ENCODE measurements at regions not wholly inside any gene's neighbourhood (a gene's known extent, or its start where the extent isn't known, plus 50 kb on each side); places are given as distances from the start of the nearest gene placed in this dataset.

DNA sequence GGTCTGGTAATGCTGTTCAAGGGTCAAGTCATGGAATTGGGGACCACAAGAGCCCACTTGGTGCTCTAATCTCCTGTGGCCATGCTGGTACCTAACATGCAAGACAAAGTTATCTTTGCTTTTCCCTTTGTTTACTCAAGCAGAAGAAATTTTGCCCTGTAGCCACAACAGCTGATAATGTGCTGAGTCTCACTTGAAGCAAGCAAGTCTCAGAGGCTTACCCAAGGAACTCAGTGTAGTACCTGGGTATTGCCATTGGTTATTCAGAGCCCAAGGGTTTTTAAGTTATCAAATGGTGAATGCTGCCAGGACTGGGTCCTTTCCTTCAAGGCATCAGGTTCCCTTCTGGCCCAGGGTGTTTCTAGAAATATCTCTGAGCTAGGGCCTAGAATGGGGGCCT lies 198.9 kb upstream of the RNPC3 start:
- TF ChIP-seq, protein P1, sequence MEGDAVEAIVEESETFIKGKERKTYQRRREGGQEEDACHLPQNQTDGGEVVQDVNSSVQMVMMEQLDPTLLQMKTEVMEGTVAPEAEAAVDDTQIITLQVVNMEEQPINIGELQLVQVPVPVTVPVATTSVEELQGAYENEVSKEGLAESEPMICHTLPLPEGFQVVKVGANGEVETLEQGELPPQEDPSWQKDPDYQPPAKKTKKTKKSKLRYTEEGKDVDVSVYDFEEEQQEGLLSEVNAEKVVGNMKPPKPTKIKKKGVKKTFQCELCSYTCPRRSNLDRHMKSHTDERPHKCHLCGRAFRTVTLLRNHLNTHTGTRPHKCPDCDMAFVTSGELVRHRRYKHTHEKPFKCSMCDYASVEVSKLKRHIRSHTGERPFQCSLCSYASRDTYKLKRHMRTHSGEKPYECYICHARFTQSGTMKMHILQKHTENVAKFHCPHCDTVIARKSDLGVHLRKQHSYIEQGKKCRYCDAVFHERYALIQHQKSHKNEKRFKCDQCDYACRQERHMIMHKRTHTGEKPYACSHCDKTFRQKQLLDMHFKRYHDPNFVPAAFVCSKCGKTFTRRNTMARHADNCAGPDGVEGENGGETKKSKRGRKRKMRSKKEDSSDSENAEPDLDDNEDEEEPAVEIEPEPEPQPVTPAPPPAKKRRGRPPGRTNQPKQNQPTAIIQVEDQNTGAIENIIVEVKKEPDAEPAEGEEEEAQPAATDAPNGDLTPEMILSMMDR (conservative IDR thresholded peaks at IDR 0.05; ENCODE audit: low read length): no peak
- TF ChIP-seq EZH2phosphoT487 (IDR thresholded peaks at IDR 0.05; ENCODE audit: borderline replicate concordance): no peak
